Loucy (cell line): ENCODE measurements at regions not wholly inside any gene's neighbourhood (a gene's known extent, or its start where the extent isn't known, plus 50 kb on each side); places are given as distances from the start of the nearest gene placed in this dataset.

Experiments
- H2AFZ ChIP-seq: fragments of 200-600 bp; sonication (generic); 2 replicates; pipeline ENCODE4 v1.6.0; 2016; ENCODE audit warnings: antibody characterized with exemption, mild to moderate bottlenecking, low read length, moderate library complexity
- H3F3A ChIP-seq: fragments of 200-600 bp; 2 replicates; pipeline ENCODE4 v1.6.0; 2016; ENCODE audit warnings: antibody characterized with exemption, low read depth, mild to moderate bottlenecking
- H3K27me3 ChIP-seq: fragments of 200-600 bp; sonication (generic); 2 replicates; pipeline ENCODE4 v1.6.1; 2014; ENCODE audit warnings: low read length, mild to moderate bottlenecking; ENCODE audit not compliant: insufficient read depth, poor library complexity, severe bottlenecking
- H3K36me3 ChIP-seq: fragments of 200-600 bp; sonication (generic); 2 replicates; pipeline ENCODE4 v1.6.1; 2016; ENCODE audit warnings: low read length; ENCODE audit not compliant: insufficient read depth
- H3K4me1 ChIP-seq: fragments of 200-600 bp; sonication (generic); 2 replicates; pipeline ENCODE4 v1.5.1; 2014; ENCODE audit warnings: low read length, mild to moderate bottlenecking; ENCODE audit not compliant: insufficient read depth, poor library complexity, severe bottlenecking
- H3K4me2 ChIP-seq: fragments of 200-600 bp; sonication (generic); 2 replicates; pipeline ENCODE4 v1.6.0; 2014; ENCODE audit warnings: antibody characterized with exemption, low read length, low read depth, mild to moderate bottlenecking; ENCODE audit not compliant: poor library complexity, severe bottlenecking
- H3K4me3 ChIP-seq: fragments of 200-600 bp; sonication (generic); 2 replicates; pipeline ENCODE4 v1.5.1; 2014; ENCODE audit warnings: low read length, mild to moderate bottlenecking, mixed read lengths; ENCODE audit not compliant: poor library complexity, severe bottlenecking
- H3K79me2 ChIP-seq: fragments of 200-600 bp; sonication (generic); 2 replicates; pipeline ENCODE4 v1.6.1; 2014; ENCODE audit warnings: low read length; ENCODE audit not compliant: insufficient read depth
- H3K9ac ChIP-seq: fragments of 200-600 bp; sonication (generic); 2 replicates; pipeline ENCODE4 v1.6.0; 2014; ENCODE audit warnings: mild to moderate bottlenecking, low read depth, low read length, moderate library complexity; ENCODE audit not compliant: poor library complexity, severe bottlenecking
- H3K9me2 ChIP-seq: fragments of 200-600 bp; sonication (generic); replicated peaks from 2 replicates; pipeline ENCODE4 v1.6.1; 2016; ENCODE audit warnings: low read depth, low read length, mixed read lengths
- H3K9me3 ChIP-seq: fragments of 200-600 bp; sonication (generic); 2 replicates; pipeline ENCODE4 v1.6.1; 2014; ENCODE audit warnings: mild to moderate bottlenecking, antibody characterized with exemption, low read length, low read depth; ENCODE audit not compliant: insufficient read depth
- H4K20me1 ChIP-seq: fragments of 200-600 bp; sonication (generic); 2 replicates; pipeline ENCODE4 v1.6.0; 2014; ENCODE audit warnings: antibody characterized with exemption, low read length, mild to moderate bottlenecking; ENCODE audit not compliant: insufficient read depth, poor library complexity, severe bottlenecking
- CTCF ChIP-seq: fragments of 200-600 bp; sonication (generic); conservative IDR thresholded peaks from 2 replicates; pipeline ENCODE4 v1.5.1; 2014; ENCODE audit warnings: mild to moderate bottlenecking, antibody characterized with exemption, low read length
- EZH2phosphoT487 ChIP-seq: fragments of 200-600 bp; IDR thresholded peaks from 2 replicates; pipeline ENCODE4 v1.6.1; 2018; ENCODE audit warnings: antibody characterized with exemption, mild to moderate bottlenecking, moderate library complexity, borderline replicate concordance

GRCh38 chr2:128834207-128834879, 515.7 kb upstream of the HS6ST1 start:
- Histone ChIP-seq H3K4me1 (no peaks in the 10 kb centered on the region), H3K79me2 (no peaks in the 10 kb centered on the region), H3K27me3 (no peaks in the 10 kb centered on the region), H3K4me3 (no peak overlapping the region), H3K4me2 (no peak overlapping the region), H3F3A (no peaks in the 10 kb centered on the region), H2AFZ (no peak overlapping the region), H3K9me2 (no peaks in the 10 kb centered on the region), H4K20me1 (no peaks in the 10 kb centered on the region), H3K36me3 (no peaks in the 10 kb centered on the region), H3K9ac (no peak overlapping the region), H3K9me3 (no peaks in the 10 kb centered on the region)
- TF ChIP-seq EZH2phosphoT487: no peak
- TF ChIP-seq CTCF: no peak

- TF ChIP-seq EZH2phosphoT487 (no peak), CTCF (no peak)
- H3K79me2 ChIP-seq: no peaks in the 10 kb centered on the region
- no peaks in the 10 kb centered on the region for H3K36me3 ChIP-seq
- H2AFZ ChIP-seq: no peak overlapping the region
- no peaks in the 10 kb centered on the region for H3K27me3 ChIP-seq
- H4K20me1 ChIP-seq: no peaks in the 10 kb centered on the region
- H3K4me1 ChIP-seq: no peaks in the 10 kb centered on the region
- no peak overlapping the region for H3K4me2 ChIP-seq
- no peak overlapping the region for H3K9ac ChIP-seq
- no peaks in the 10 kb centered on the region for H3K9me2 ChIP-seq
- no peak overlapping the region for H3K4me3 ChIP-seq
- no peaks in the 10 kb centered on the region for H3F3A ChIP-seq
- no peaks in the 10 kb centered on the region for H3K9me3 ChIP-seq
These were observed 516.2 kb upstream of the HS6ST1 start for GRCh38 chr2:128834880-128835252.

- no peak overlapping the region for H3K9ac ChIP-seq
- no peak overlapping the region for H3K4me3 ChIP-seq
- no peaks in the 10 kb centered on the region for H3F3A ChIP-seq
- H3K9me3 ChIP-seq: no peaks in the 10 kb centered on the region
- H3K79me2 ChIP-seq: no peaks in the 10 kb centered on the region
- no peak for TF ChIP-seq EZH2phosphoT487
- TF ChIP-seq CTCF: no peak
- H2AFZ ChIP-seq: no peak overlapping the region
- no peaks in the 10 kb centered on the region for H3K9me2 ChIP-seq
- no peak overlapping the region for H3K4me2 ChIP-seq
- H3K4me1 ChIP-seq: peaks cover under 1% of the 10 kb centered on the region
- H3K36me3 ChIP-seq: no peaks in the 10 kb centered on the region
- no peaks in the 10 kb centered on the region for H4K20me1 ChIP-seq
- no peaks in the 10 kb centered on the region for H3K27me3 ChIP-seq
These were observed 516.7 kb upstream of the HS6ST1 start for GRCh38 chr2:128835342-128835855.
